Activated CD8-positive, alpha-beta memory T cell treated with anti-CD3 and anti-CD28 coated beads, Interleukin-2, amount 10 ng/mL, durations not matched to agents 7 days and 5 days (primary cell): ENCODE measurements at regions not wholly inside any gene's neighbourhood (a gene's known extent, or its start where the extent isn't known, plus 50 kb on each side); places are given as distances from the start of the nearest gene placed in this dataset.

Experiments
- ATAC-seq: fragments of 150-1000 bp; cut with Tn5 transposase; one replicate; pipeline ENCODE4 v1.10.0; 2021; ENCODE audit warnings: moderate library complexity
- CTCF ChIA-PET: fragments of 350-600 bp; sonication (Branson Sonifier 250); formaldehyde crosslinking; loops from one replicate; lab custom pipeline; 2021; ENCODE audit warnings: antibody characterized with exemption; lab: Charles Lee
- DNase-seq: peaks from one replicate; pipeline ENCODE4 v3.0.0-alpha.2; 2020
- H3K27ac Mint-ChIP-seq: one replicate; pipeline ENCODE4 v1.8.0; 2021; ENCODE audit warnings: mild to moderate bottlenecking, mixed read lengths
- H3K27me3 Mint-ChIP-seq: one replicate; pipeline ENCODE4 v1.8.0; 2021; ENCODE audit warnings: mixed read lengths
- H3K36me3 Mint-ChIP-seq: one replicate; pipeline ENCODE4 v1.8.0; 2021; ENCODE audit warnings: mild to moderate bottlenecking, mixed read lengths
- H3K4me1 Mint-ChIP-seq: one replicate; pipeline ENCODE4 v1.8.0; 2021; ENCODE audit warnings: mixed read lengths
- H3K4me3 Mint-ChIP-seq: one replicate; pipeline ENCODE4 v1.8.0; 2021; ENCODE audit warnings: mild to moderate bottlenecking, moderate library complexity, mixed read lengths
- H3K9me3 Mint-ChIP-seq: one replicate; pipeline ENCODE4 v1.8.0; 2022; ENCODE audit warnings: low read depth, mixed read lengths

DNA sequence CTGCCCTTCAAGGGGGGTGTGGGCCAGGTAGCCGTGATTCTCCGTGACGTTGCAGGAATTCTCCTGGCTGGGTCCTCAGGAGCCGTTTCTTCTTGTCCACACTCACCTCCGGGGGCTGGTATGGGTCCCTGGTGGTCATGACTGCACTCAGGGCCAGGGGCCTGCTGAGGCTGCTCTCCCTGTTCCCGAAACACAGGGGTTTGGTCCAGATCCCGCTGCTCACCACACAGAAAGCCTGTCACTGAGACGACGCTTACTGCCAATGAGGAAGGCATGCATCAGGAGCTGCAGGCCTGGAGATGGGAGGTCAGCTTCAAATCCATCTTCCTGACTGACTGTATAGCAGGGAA, 160.7 kb downstream of the RTP5 start:
- Mint-ChIP-seq H3K27me3 (peaks cover 63% of the 10 kb centered on the region), H3K4me1 (peaks cover 17% of the 10 kb centered on the region), H3K27ac (no peak overlapping the region), H3K9me3 (no peaks in the 10 kb centered on the region), H3K36me3 (no peaks in the 10 kb centered on the region), H3K4me3 (no peak overlapping the region)
- ATAC-seq, result no peak
- CTCF ChIA-PET, result no interaction called here
- DNase-seq, result no peak

DNA sequence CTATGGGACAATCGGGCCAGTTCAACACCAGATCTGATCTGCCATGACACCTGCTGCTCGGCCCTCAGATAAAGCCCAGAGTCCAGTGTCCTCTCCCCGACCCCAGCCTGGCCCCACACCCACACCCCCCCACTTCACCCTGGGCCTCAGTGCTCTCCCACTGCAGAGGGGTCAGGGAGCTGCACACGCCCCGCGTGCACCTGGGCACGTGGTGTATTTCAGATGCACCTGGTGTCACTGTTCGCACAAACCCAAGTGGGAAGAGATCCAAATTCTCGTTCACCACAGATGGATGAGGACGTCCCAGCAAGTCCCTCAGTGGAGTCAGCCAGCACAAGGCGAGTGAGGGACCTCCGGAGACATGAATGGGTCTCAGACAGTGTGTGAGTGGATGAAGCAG, 161.3 kb downstream of the RTP5 start:
- Mint-ChIP-seq H3K36me3 (no peaks in the 10 kb centered on the region), H3K27ac (no peak overlapping the region), H3K9me3 (no peaks in the 10 kb centered on the region), H3K27me3 (peaks cover 64% of the 10 kb centered on the region), H3K4me3 (peak overlapping the region; percentile 16), H3K4me1 (peaks cover 17% of the 10 kb centered on the region)
- DNase-seq (no peak), ATAC-seq (no peak)
- CTCF ChIA-PET, result interaction anchor here (0.8 to 1.6 kb wide), 4 partner anchors 8 to 1451 kb away, joined by 3 read pairs; no protein-coding TSS in a partner anchor

- CTCF ChIA-PET, result interaction anchor here (0.8 to 1.6 kb wide), 4 partner anchors 9 to 1452 kb away, joined by 3 read pairs; no protein-coding TSS in a partner anchor
- Mint-ChIP-seq H3K9me3 (no peaks in the 10 kb centered on the region), H3K4me1 (peaks cover 17% of the 10 kb centered on the region), H3K27ac (peak overlapping the region; percentile 7), H3K36me3 (no peaks in the 10 kb centered on the region), H3K27me3 (peaks cover 65% of the 10 kb centered on the region), H3K4me3 (peak overlapping the region; percentile 61)
- DNase-seq (peak; percentile 80), ATAC-seq (peak; percentile 90)
These were observed 162.0 kb downstream of the RTP5 start for GRCh38 chr2:242031481-242032019.

- Mint-ChIP-seq H3K27ac (no peak overlapping the region), H3K9me3 (no peaks in the 10 kb centered on the region), H3K4me3 (no peak overlapping the region), H3K4me1 (peaks cover 17% of the 10 kb centered on the region), H3K27me3 (peaks cover 71% of the 10 kb centered on the region), H3K36me3 (no peaks in the 10 kb centered on the region)
- CTCF ChIA-PET, result interaction anchor here (1.1 to 1.6 kb wide), 2 partner anchors 10 to 67 kb away, joined by 3 to 4 read pairs; no protein-coding TSS in a partner anchor
- no peak for ATAC-seq
- DNase-seq, result no peak
These were observed 163.5 kb downstream of the RTP5 start for GRCh38 chr2:242032780-242033656.

DNA sequence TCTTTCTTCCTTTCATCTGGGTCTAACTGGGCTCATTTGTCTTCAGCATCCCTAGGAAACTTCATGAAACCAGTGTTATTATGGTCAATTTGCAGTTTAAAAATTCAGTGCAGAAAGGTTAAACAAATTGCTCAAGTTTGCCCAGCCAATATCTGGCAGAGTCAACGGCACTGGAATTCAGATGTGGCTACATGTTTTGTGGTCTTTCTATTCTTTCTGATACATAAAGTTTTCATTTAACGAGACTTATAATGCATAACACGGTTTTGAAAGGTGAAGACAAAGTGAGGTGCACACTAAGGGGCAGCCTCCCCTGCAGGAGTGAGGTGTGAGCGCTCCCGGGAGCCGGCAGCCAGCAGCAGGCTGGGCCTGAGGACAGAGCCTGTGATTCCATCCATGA, 164.6 kb downstream of the RTP5 start:
- CTCF ChIA-PET, result interaction anchor here (2.2 kb wide), 1 partner anchor 83 kb away, joined by 7 read pairs; no protein-coding TSS in a partner anchor
- H3K36me3 Mint-ChIP-seq, result no peaks in the 10 kb centered on the region
- ATAC-seq (no peak), DNase-seq (no peak)
- peaks cover 17% of the 10 kb centered on the region for H3K4me1 Mint-ChIP-seq
- no peak overlapping the region for H3K4me3 Mint-ChIP-seq
- peaks cover 72% of the 10 kb centered on the region for H3K27me3 Mint-ChIP-seq
- no peak overlapping the region for H3K27ac Mint-ChIP-seq
- no peaks in the 10 kb centered on the region for H3K9me3 Mint-ChIP-seq

GRCh38 chr2:242034996-242035814, 165.7 kb downstream of the RTP5 start:
- ATAC-seq, result no peak
- no peaks in the 10 kb centered on the region for H3K9me3 Mint-ChIP-seq
- DNase-seq, result no peak
- CTCF ChIA-PET, result interaction anchor here (2.2 kb wide), 1 partner anchor 84 kb away, joined by 7 read pairs; no protein-coding TSS in a partner anchor
- H3K27ac Mint-ChIP-seq, result no peak overlapping the region
- peaks cover 62% of the 10 kb centered on the region for H3K27me3 Mint-ChIP-seq
- no peaks in the 10 kb centered on the region for H3K36me3 Mint-ChIP-seq
- no peak overlapping the region for H3K4me3 Mint-ChIP-seq
- peaks cover 17% of the 10 kb centered on the region for H3K4me1 Mint-ChIP-seq

DNA sequence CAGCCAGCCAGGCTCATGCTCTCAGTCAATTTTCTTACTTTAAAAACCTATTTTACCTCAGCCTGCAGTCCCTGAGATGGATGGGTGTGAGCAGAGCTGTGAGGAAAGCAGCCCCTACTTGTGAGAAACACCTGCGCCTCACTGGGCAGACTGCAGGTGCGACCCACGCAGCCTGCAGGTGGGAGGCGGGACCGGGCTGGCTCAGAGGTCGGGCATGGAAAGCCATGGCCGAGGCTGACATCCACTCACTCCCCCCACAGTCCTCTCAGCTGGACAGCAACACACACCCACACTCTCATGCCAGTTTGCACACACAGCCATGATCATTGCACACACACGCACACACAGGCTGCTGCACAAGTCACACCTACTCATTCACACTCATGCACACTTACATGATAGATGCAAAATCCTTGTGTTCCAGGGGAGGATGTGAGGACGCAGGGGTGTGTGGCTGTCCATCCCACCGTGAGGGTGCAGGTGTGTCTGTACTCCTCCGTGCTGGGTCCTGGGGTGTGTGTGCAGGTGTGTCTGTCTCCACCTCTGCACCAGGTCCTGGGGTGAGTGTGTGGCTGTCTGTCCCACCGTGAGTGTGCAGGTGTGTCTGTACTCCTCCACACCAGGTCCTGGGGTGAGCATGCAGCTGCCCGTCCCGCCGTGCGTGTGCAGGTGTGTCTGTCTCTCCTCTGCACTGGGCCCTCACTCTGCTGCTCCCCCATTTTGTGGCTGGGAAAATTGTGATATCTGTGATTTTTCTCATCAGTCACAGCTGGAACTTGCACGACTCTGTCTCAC, 166.5 kb downstream of the RTP5 start:
- no peaks in the 10 kb centered on the region for H3K9me3 Mint-ChIP-seq
- DNase-seq, result no peak
- CTCF ChIA-PET, result interaction anchor here (2.2 kb wide), 1 partner anchor 85 kb away, joined by 7 read pairs; no protein-coding TSS in a partner anchor
- H3K4me1 Mint-ChIP-seq, result peaks cover 13% of the 10 kb centered on the region
- H3K27me3 Mint-ChIP-seq, result peaks cover 54% of the 10 kb centered on the region
- no peak overlapping the region for H3K4me3 Mint-ChIP-seq
- no peak overlapping the region for H3K27ac Mint-ChIP-seq
- ATAC-seq, result no peak
- H3K36me3 Mint-ChIP-seq, result no peaks in the 10 kb centered on the region

- CTCF ChIA-PET, result no interaction called here
- Mint-ChIP-seq H3K4me3 (no peak overlapping the region), H3K27ac (no peak overlapping the region), H3K4me1 (peaks cover 7% of the 10 kb centered on the region), H3K9me3 (no peaks in the 10 kb centered on the region), H3K36me3 (no peaks in the 10 kb centered on the region), H3K27me3 (peaks cover 48% of the 10 kb centered on the region)
- ATAC-seq, result no peak
- no peak for DNase-seq
These were observed 167.1 kb downstream of the RTP5 start for GRCh38 chr2:242036653-242036950.

DNA sequence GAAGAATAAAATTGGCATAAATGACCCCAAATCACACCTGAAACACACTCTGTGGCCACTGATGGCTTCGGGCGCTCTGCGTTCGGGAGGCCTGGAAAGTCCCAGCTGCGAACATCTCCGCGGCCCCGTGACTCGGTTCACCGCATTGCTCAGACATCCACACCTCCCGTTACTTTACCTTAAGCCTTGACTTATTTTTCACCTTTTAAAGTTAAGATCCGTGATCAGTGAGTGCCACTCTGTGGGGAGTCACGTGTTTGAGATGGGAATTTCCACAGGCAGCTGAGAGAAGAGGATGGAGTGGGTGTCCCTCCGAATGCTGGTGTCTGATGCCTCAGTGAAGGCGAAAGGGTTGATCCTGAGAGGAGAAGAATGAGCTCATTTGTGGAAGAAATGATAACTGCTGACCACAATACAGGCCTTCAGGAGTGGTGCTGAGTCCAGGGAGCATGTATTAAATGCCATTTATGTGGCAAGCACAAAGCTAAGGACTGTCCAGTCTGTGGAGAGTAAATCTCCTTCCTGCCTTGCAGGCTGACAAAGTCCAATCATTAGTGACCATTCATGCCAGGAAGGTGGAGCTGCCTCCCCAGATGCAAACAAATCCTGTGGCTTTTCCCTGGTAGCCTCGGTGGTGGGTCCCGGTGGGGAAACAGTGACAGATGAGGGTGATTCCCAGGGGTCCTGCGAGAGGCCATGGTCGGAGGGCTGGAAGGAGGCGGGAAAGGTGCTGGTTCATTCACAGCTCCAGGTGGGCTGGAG, 168.8 kb downstream of the RTP5 start:
- Mint-ChIP-seq H3K27me3 (peaks cover 36% of the 10 kb centered on the region), H3K27ac (no peak overlapping the region), H3K36me3 (no peaks in the 10 kb centered on the region), H3K4me3 (no peak overlapping the region), H3K9me3 (no peaks in the 10 kb centered on the region), H3K4me1 (no peaks in the 10 kb centered on the region)
- ATAC-seq (no peak), DNase-seq (no peak)
- CTCF ChIA-PET, result interaction anchor here (1.7 kb wide), 1 partner anchor 88 kb away, joined by 4 read pairs; no protein-coding TSS in a partner anchor

DNA sequence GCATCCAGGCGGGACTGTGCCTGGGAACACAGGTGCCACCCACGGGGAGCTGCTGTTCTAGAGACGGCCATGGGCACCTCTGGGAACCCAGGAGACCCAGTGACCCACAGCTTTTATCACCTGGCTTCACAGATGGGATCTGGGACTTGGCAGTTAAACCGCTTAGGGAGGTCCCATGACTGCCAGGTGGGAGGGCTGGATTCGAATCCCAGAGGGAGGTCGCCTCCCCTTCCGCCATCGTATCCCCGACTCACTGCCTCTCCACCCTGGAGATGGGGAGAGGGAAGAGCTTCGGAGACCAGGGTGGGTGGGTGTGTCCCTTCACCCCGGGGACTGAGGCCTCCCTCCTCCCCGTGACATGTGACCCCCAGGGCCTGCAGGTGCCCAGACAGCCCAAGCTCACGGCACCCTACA, 169.4 kb downstream of the RTP5 start:
- Mint-ChIP-seq H3K36me3 (no peaks in the 10 kb centered on the region), H3K4me1 (no peaks in the 10 kb centered on the region), H3K27me3 (peaks cover 34% of the 10 kb centered on the region), H3K9me3 (no peaks in the 10 kb centered on the region), H3K27ac (no peak overlapping the region), H3K4me3 (no peak overlapping the region)
- ATAC-seq, result no peak
- CTCF ChIA-PET, result interaction anchor here (1.7 kb wide), 1 partner anchor 88 kb away, joined by 4 read pairs; no protein-coding TSS in a partner anchor
- no peak for DNase-seq

DNA sequence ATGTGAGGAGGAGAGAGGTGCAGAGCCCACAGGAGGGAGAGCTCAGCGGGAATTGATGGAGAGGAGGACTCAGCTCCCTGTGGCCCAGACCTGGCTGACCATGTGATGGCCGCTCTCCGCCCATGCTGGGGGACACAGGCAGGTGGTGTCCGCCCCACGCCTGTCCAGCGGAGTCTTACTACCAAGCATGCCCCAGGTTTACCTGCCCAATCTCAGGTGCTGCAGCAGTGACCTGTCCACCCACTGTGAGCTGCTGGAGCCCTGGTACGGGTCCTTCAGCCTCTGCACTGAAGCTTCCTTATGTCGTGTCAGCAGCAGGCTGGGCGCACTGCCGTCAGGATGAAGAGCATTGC, 170.8 kb downstream of the RTP5 start:
- no peaks in the 10 kb centered on the region for H3K36me3 Mint-ChIP-seq
- peaks cover 27% of the 10 kb centered on the region for H3K27me3 Mint-ChIP-seq
- DNase-seq, result no peak
- no peak overlapping the region for H3K4me3 Mint-ChIP-seq
- ATAC-seq, result no peak
- CTCF ChIA-PET, result no interaction called here
- H3K4me1 Mint-ChIP-seq, result no peaks in the 10 kb centered on the region
- H3K27ac Mint-ChIP-seq, result no peak overlapping the region
- H3K9me3 Mint-ChIP-seq, result no peaks in the 10 kb centered on the region

DNA sequence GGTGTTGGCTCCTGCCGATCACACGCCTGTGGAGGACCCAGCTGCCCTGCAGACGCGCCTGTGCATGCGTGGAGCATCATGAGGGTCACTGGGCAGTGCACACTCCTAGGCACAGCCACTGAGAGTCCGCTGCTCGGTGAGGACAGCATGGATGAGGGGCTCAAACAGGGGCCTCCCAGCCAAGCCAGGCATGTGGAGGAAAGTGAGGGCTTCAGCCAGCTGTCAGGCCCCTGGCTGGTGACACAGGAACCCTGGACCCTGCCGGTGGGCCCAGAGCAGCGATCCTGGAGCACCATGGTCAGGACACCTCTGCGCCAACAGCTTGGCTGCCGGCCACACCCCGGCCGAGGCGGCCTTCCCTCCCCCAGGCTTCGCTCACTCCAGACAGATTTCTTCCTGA, 171.2 kb downstream of the RTP5 start:
- CTCF ChIA-PET, result no interaction called here
- H3K4me3 Mint-ChIP-seq, result no peak overlapping the region

More for the DNA sequence above, 171.2 kb downstream of the RTP5 start:
- no peaks in the 10 kb centered on the region for H3K9me3 Mint-ChIP-seq
- no peak for ATAC-seq
- peaks cover 25% of the 10 kb centered on the region for H3K27me3 Mint-ChIP-seq
- no peaks in the 10 kb centered on the region for H3K36me3 Mint-ChIP-seq
- DNase-seq, result no peak
- no peak overlapping the region for H3K27ac Mint-ChIP-seq
- H3K4me1 Mint-ChIP-seq, result no peaks in the 10 kb centered on the region
